LNCAP (cell line): ENCODE measurements at regions not wholly inside any gene's neighbourhood (a gene's known extent, or its start where the extent isn't known, plus 50 kb on each side); places are given as distances from the start of the nearest gene placed in this dataset.

Experiments used
- CTCF ChIP-seq: fragments of 450-650 bp; IDR thresholded peaks from 2 replicates; pipeline ENCODE4 v1.5.1; 2017; ENCODE audit warnings: mild to moderate bottlenecking

DNA sequence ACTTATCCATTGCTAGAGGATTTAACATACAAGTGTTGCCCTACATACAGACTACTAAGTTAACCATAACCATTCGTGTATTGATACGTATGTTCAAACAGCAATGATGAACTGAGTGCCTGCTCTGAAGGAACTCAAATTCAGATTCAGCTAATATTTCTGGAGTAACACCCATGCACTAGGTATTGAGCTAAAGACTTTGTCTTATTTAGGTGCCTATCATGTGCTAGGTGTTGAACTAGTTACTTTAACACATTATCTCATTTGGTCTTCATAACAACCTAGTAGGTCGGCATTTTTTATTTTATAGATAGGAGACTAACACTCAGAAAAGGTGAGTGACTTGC is 160.0 kb downstream of the LTN1 start:
- TF ChIP-seq CTCF: no peak

DNA sequence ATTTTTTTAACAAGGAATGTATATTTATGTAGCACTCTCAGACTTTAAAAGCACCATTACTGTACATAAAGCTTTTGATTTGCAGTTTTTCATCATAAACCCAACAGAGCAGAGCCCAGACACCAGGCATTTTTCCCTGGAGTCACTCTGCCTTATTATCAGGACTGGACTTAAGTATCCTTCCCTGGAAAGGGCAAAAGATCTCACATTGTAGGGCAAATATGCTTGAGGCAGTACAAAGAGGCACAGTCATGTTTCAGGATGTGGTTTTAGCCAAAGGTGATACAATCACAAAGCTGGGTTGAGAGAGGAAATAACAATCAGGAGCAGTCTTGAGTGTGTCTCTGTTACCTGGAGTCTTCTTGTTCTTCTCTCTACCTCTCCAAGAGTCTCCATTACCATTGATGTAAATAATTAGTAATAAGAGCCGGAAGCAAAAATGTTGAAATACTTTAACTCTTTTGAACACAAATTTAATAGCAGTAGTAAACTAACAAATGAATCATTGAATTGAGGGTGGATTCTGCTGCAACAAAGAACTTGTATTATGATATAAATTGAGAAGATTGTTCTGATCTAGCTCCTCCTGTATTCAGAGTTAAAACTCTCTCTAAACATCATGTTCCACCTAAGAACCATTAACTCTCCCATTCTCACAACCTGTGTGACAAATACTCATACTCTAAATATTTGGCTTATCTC is 160.5 kb downstream of the LTN1 start:
- TF ChIP-seq CTCF: no peak

GRCh38 chr21:28828981-28829380 is 163.7 kb downstream of the LTN1 start:
- TF ChIP-seq CTCF: no peak

- TF ChIP-seq CTCF: no peak
These were observed 164.7 kb downstream of the LTN1 start for GRCh38 chr21:28828021-28828420.

- no peak for TF ChIP-seq CTCF
These were observed 165.3 kb downstream of the LTN1 start for GRCh38 chr21:28827422-28827821.

GRCh38 chr21:28826569-28826968 is 166.1 kb downstream of the LTN1 start:
- no peak for TF ChIP-seq CTCF

GRCh38 chr21:28826021-28826420 is 166.7 kb downstream of the LTN1 start:
- no peak for TF ChIP-seq CTCF

GRCh38 chr21:28823429-28823828 is 169.2 kb downstream of the LTN1 start:
- no peak for TF ChIP-seq CTCF
